OCI-LY3 (cell line): ENCODE measurements at regions not wholly inside any gene's neighbourhood (a gene's known extent, or its start where the extent isn't known, plus 50 kb on each side); places are given as distances from the start of the nearest gene placed in this dataset.
"Not testable (repeated sequence)": the region's sequence is repeated elsewhere in the genome, so short reads cannot be mapped to it uniquely, and the experiment has no call there.

Experiments
- H2AFZ ChIP-seq: fragments of 200-600, 300-600 bp; shearing (Covaris generic); 2 replicates; pipeline ENCODE4 v1.6.0; 2014; ENCODE audit warnings: antibody characterized with exemption, low read depth, low read length
- H3K27ac ChIP-seq: fragments of 200-600, 300-600 bp; sonication (generic); 2 replicates; pipeline ENCODE4 v1.5.1; 2014; ENCODE audit warnings: mild to moderate bottlenecking, low read length, moderate library complexity, mixed read lengths
- H3K27me3 ChIP-seq: fragments of 200-600, 300-600 bp; sonication (generic); 2 replicates; pipeline ENCODE4 v1.6.1; 2014; ENCODE audit warnings: low read depth, low read length, mixed read lengths
- H3K36me3 ChIP-seq: fragments of 200-600, 300-600 bp; sonication (generic); replicated peaks from 2 replicates; pipeline ENCODE3; 2014; ENCODE audit warnings: low read depth, low read length, mixed read lengths
- H3K4me1 ChIP-seq: fragments of 300-600, 200-600 bp; sonication (generic); 2 replicates; pipeline ENCODE4 v1.6.1; 2014; ENCODE audit warnings: low read length, mixed read lengths
- H3K4me2 ChIP-seq: fragments of 200-600, 300-600 bp; sonication (generic); 2 replicates; pipeline ENCODE4 v1.6.1; 2014; ENCODE audit warnings: low read length, mixed read lengths
- H3K4me3 ChIP-seq: fragments of 300-600, 200-600 bp; sonication (generic); 2 replicates; pipeline ENCODE4 v1.5.1; 2014; ENCODE audit warnings: antibody characterized with exemption, mild to moderate bottlenecking, low read length, moderate library complexity
- H3K79me2 ChIP-seq: fragments of 300-600, 200-600 bp; shearing (Covaris generic); 2 replicates; pipeline ENCODE4 v1.6.1; 2014; ENCODE audit warnings: mild to moderate bottlenecking, low read length, mixed read lengths
- H3K9ac ChIP-seq: fragments of 300-600, 200-600 bp; shearing (Covaris generic); 2 replicates; pipeline ENCODE4 v1.6.0; 2014; ENCODE audit warnings: mild to moderate bottlenecking, low read length, moderate library complexity
- H3K9me3 ChIP-seq: fragments of 200-600, 300-600 bp; shearing (Covaris generic); 2 replicates; pipeline ENCODE4 v1.6.1; 2014; ENCODE audit warnings: low read length, mixed read lengths; ENCODE audit not compliant: insufficient read depth
- H4K20me1 ChIP-seq: fragments of 200-600, 300-600 bp; sonication (generic); 2 replicates; pipeline ENCODE4 v1.6.1; 2016; ENCODE audit warnings: low read length, mixed read lengths; ENCODE audit not compliant: insufficient read depth
- CTCF ChIP-seq: fragments of 200-600, 300-600 bp; sonication (generic); IDR thresholded peaks from 2 replicates; pipeline ENCODE4 v1.5.1; 2014; ENCODE audit warnings: antibody characterized with exemption, low read length, low read depth
- EZH2phosphoT487 ChIP-seq: fragments of 200-600 bp; shearing (Covaris generic); IDR thresholded peaks from 2 replicates; pipeline ENCODE4 v1.6.1; 2018; ENCODE audit warnings: antibody characterized with exemption, mixed run types, low read depth

- H3K27ac ChIP-seq, result no peak overlapping the region
- no peaks in the 10 kb centered on the region for H4K20me1 ChIP-seq
- no peak for TF ChIP-seq EZH2phosphoT487
- no peak for TF ChIP-seq CTCF
- H2AFZ ChIP-seq, result no peak overlapping the region
- no peaks in the 10 kb centered on the region for H3K9me3 ChIP-seq
- H3K79me2 ChIP-seq, result no peaks in the 10 kb centered on the region
- H3K9ac ChIP-seq, result no peak overlapping the region
- no peaks in the 10 kb centered on the region for H3K4me1 ChIP-seq
- no peaks in the 10 kb centered on the region for H3K27me3 ChIP-seq
- no peaks in the 10 kb centered on the region for H3K36me3 ChIP-seq
- H3K4me2 ChIP-seq, result no peak overlapping the region
- no peak overlapping the region for H3K4me3 ChIP-seq
These were observed 1006.7 kb upstream of the ALCAM start for GRCh38 chr3:104360038-104360437.

- not testable (repeated sequence) for H3K27ac ChIP-seq, H3K4me3 ChIP-seq, H3K9me3 ChIP-seq, H3K9ac ChIP-seq, H3K79me2 ChIP-seq, H2AFZ ChIP-seq, H3K4me2 ChIP-seq, H3K27me3 ChIP-seq, H4K20me1 ChIP-seq, H3K4me1 ChIP-seq, H3K36me3 ChIP-seq
These were observed 1005.0 kb upstream of the ALCAM start for GRCh38 chr3:104361748-104362147.

DNA sequence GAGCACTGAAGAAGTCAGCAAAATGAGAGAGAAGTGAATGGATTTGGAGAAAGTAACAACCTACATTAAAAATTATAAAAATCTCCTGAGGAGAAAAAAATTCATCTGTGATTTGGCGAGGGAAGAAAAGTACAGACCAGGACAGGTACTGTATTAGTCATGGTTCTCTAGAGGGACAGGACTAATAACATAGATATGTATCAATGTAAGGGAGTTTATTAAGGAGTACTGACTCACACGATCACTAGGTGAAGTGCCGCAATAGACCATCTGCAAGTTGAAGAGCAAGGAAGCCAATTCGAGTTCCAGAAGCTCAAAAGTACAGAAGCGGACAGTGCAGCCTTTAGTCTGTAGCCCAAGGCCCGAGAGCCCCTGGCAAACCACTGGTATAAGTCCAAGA lies 1004.4 kb upstream of the ALCAM start:
- no peaks in the 10 kb centered on the region for H4K20me1 ChIP-seq
- H2AFZ ChIP-seq, result no peak overlapping the region
- H3K9ac ChIP-seq, result no peak overlapping the region
- H3K79me2 ChIP-seq, result no peaks in the 10 kb centered on the region
- H3K9me3 ChIP-seq, result no peaks in the 10 kb centered on the region
- no peak overlapping the region for H3K27ac ChIP-seq
- no peak overlapping the region for H3K4me3 ChIP-seq
- no peak overlapping the region for H3K4me2 ChIP-seq
- no peaks in the 10 kb centered on the region for H3K36me3 ChIP-seq
- no peaks in the 10 kb centered on the region for H3K27me3 ChIP-seq
- H3K4me1 ChIP-seq, result no peaks in the 10 kb centered on the region
- TF ChIP-seq EZH2phosphoT487, result no peak
- no peak for TF ChIP-seq CTCF

- no peak overlapping the region for H3K4me3 ChIP-seq
- TF ChIP-seq CTCF (no peak), EZH2phosphoT487 (no peak)
- H3K9ac ChIP-seq, result no peak overlapping the region
- H3K4me2 ChIP-seq, result no peak overlapping the region
- H3K4me1 ChIP-seq, result no peaks in the 10 kb centered on the region
- H3K79me2 ChIP-seq, result no peaks in the 10 kb centered on the region
- H3K27ac ChIP-seq, result no peak overlapping the region
- no peak overlapping the region for H2AFZ ChIP-seq
- no peaks in the 10 kb centered on the region for H4K20me1 ChIP-seq
- H3K27me3 ChIP-seq, result no peaks in the 10 kb centered on the region
- H3K36me3 ChIP-seq, result no peaks in the 10 kb centered on the region
- H3K9me3 ChIP-seq, result no peaks in the 10 kb centered on the region
These were observed 999.7 kb upstream of the ALCAM start for GRCh38 chr3:104367000-104367399.

GRCh38 chr3:104368760-104369159 lies 997.9 kb upstream of the ALCAM start:
- no peaks in the 10 kb centered on the region for H3K4me1 ChIP-seq
- no peaks in the 10 kb centered on the region for H3K36me3 ChIP-seq
- H3K4me3 ChIP-seq, result no peak overlapping the region
- H3K9me3 ChIP-seq, result no peaks in the 10 kb centered on the region
- H3K27ac ChIP-seq, result no peak overlapping the region
- no peaks in the 10 kb centered on the region for H4K20me1 ChIP-seq
- no peaks in the 10 kb centered on the region for H3K79me2 ChIP-seq
- no peak for TF ChIP-seq CTCF
- no peak for TF ChIP-seq EZH2phosphoT487
- no peaks in the 10 kb centered on the region for H3K27me3 ChIP-seq
- H3K9ac ChIP-seq, result no peak overlapping the region
- H3K4me2 ChIP-seq, result no peak overlapping the region
- no peak overlapping the region for H2AFZ ChIP-seq
